Hematopoietic multipotent progenitor cell (in vitro differentiated cells): ENCODE measurements at regions not wholly inside any gene's neighbourhood (a gene's known extent, or its start where the extent isn't known, plus 50 kb on each side); places are given as distances from the start of the nearest gene placed in this dataset.
"Not testable (repeated sequence)": the region's sequence is repeated elsewhere in the genome, so short reads cannot be mapped to it uniquely, and the experiment has no call there.

Experiments used
- DNase-seq, 3 donors: peaks; one replicate each; pipeline ENCODE4 v3.0.0-alpha.2; 2011 to 2015; ENCODE audit warnings: low read depth in 2 of 3, low spot score in 2 of 3

DNA sequence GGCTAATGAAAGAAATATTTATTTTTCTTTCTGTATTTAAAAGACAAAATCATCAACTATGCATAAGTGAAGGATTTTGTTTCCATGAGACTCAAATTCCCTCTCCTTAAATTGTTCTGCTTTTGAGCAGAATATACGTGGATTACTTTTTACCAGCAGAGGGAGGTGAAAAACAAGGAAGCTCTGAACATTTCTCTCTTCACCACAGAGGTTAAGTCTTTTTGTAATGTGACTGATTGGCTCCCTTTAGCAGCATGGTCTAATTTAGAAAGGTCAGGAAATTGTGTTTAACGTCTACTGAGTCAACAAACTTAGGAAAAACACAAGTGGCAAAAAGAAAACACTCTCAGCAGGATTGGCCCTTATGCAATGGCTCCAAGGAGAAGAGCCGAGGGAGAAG is 55.1 kb upstream of the F9 start:
- DNase-seq: peak in 2 of 3 donors; percentile 2 to 28

GRCh38 chrX:139461945-139462344 is 68.6 kb upstream of the F9 start:
- DNase-seq: not testable (repeated sequence)

- no peak for DNase-seq
Observed at GRCh38 chrX:139454743-139455142, 75.8 kb upstream of the F9 start.

- DNase-seq: no peak
Observed at GRCh38 chrX:139448996-139449395, 81.5 kb upstream of the F9 start.

GRCh38 chrX:139446832-139447231 is 83.7 kb upstream of the F9 start:
- DNase-seq: no peak

DNA sequence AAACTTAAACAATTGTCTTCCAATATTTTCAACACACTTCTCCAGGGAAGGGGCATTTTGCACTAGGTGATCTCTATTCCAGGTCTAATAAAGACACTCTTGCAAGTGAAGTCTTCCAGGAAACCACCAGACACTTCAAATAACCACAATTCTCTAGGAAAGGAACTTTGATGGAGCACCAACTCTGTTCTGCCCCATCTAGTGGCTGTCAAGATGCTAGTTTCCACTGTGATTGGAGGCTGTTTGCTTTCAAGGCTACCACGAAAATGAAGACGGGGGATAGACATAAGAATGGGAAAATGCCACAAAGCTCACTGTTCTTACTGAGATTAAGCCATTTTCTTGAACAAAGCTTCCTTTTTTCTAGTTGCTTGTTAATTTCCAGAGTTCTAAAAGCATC is 100.6 kb upstream of the F9 start:
- peak in 1 of 3 donors; percentile 5 for DNase-seq

DNA sequence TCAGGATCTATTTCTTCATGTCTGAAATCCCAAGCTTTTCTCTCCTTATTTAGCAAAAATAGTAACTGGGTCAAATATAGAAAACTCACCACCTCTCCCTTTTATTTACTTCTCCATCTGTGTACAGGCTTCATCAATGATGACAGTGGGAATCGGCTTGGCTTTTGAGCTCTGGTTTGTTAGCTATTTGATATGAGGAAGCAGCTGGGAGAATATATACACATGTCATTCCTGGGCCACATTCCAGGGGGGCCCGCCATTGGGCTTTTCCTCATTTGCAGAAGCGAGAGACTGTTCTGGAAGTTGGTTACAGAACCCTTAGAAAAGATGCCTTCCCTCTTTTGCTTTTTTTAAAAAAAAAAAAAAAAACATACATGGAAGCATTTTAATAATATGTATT is 107.4 kb upstream of the F9 start:
- no peak for DNase-seq

- not testable (repeated sequence) for DNase-seq
Observed at GRCh38 chrX:139398258-139398657, 132.3 kb upstream of the F9 start.

- DNase-seq: no peak
Observed at GRCh38 chrX:139388254-139388653, 142.3 kb upstream of the F9 start.

- DNase-seq: no peak
Observed at GRCh38 chrX:139382529-139382928, 148.0 kb upstream of the F9 start.

- DNase-seq: not testable (repeated sequence)
Observed at GRCh38 chrX:139376547-139376946, 154.0 kb upstream of the F9 start.

GRCh38 chrX:139360356-139360755 is 170.2 kb upstream of the F9 start:
- DNase-seq: no peak

DNA sequence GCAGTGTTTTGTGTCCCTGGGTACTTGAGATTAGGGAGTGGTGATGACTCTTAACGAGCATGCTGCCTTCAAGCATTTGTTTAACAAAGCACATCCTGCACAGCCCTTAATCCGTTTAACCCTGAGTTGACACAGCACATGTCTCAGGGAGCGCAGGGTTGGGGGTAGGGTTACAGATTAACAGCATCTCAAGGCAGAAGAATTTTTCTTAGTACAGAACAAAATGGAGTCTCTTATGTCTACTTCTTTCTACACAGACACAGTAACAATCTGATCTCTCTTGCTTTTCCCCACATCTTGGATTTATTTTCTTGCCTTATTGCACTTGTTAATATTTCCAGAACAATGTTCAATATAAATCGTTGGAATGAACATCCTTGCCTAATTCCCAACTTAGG is 187.9 kb upstream of the F9 start:
- peak in 2 of 3 donors; percentile 0 to 1 for DNase-seq

- DNase-seq: peak in 2 of 3 donors; percentile 10 to 37
Observed at GRCh38 chrX:139341855-139342593, 188.5 kb upstream of the F9 start.

- DNase-seq: no peak
Observed at GRCh38 chrX:139332441-139332840, 198.1 kb upstream of the F9 start.

- DNase-seq: no peak
Observed at GRCh38 chrX:139327355-139327754, 203.2 kb upstream of the F9 start.

DNA sequence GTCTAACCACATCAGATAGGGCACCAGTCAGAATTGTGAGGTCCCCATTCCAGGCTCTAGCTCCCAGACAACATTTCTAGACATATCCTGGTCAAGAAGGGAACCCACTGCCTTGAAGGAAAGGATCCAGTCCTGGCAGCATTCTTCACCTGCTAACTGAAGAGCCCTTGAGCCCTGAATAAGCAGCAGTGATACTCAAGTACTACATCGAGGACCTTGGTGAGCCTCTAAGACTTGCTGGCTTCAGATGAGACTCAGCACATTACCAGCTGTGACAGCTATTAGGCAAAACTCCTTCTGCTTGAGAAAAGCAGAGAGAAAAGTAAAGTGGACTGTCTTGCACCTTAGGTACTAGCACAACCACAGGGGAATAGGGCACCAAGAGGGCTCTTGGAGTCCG is 205.8 kb upstream of the F9 start:
- DNase-seq: no peak

DNA sequence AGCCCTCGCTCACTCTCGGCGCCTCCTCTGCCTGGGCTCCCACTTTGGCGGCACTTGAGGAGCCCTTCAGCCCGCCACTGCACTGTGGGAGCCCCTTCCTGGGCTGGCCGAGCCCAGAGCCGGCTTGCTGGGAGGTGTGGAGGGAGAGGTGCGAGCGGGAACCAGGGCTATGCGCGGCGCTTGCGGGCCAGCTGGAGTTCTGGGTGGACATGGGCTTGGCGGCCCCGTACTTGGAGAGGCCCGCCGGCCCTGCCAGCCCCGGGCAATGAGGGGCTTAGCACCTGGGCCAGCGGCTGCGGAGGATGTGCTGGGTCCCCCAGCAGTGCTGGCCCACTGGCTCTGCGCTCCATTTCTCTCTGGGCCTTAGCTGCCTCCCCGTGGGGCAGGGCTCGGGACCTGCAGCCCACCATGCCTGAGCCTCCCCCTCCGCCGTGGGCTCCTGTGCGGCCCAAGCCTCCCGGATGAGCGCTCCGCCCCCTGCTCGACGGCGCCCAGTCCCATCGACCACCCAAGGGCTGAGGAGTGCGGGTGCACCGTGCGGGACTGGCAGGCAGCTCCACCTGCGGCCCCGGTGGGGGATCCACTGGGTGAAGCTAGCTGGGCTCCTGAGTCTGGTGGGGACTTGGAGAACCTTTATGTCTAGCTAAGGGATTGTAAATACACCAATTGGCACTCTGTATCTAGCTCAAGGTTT is 209.7 kb upstream of the F9 start:
- not testable (repeated sequence) for DNase-seq

DNA sequence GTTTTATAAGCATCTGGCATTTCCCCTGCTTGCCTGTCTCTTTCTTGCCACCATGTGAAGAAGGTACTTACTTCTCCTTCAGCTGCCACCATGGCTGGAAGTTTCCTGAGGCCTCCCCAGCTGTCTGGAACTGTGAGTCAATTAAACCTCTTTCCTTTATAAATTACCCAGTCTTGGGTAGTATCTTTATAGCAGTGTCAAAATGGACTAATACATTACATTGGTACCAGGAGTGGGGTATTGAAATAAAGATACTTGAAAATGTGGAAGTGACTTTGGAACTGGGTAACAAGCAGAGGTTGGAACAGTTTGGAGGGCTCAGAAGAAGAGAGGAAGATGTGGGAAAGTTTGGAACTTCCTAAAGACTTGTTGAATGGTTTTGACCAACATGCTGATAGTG is 223.9 kb upstream of the F9 start:
- DNase-seq: not testable (repeated sequence)

GRCh38 chrX:139304471-139304870 is 226.1 kb upstream of the F9 start:
- DNase-seq: no peak

GRCh38 chrX:139299309-139299708 is 231.2 kb upstream of the F9 start:
- no peak for DNase-seq

DNA sequence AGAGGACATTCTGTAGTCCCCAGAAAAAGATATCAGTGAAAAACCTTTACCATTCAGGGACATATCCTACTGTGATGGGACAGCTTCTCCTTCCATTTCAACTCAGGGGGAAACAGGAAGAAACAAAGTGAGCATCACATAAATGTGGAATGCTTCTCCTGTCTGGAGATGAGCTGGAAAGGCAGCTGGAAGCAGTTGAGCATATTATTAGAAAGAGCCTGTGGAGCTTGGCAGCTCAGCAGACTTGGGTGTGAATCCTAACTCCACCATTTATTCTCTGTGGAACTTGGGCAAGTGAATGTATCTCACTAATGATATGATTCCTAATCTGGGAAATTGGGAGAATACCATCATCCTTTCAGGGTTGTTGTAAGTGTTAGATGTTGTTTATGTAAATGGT is 232.1 kb upstream of the F9 start:
- DNase-seq: no peak
